Esophagus squamous epithelium (tissue), 5 donors: ENCODE measurements at regions not wholly inside any gene's neighbourhood (a gene's known extent, or its start where the extent isn't known, plus 50 kb on each side); places are given as distances from the start of the nearest gene placed in this dataset.

Experiments
- DNase-seq: peaks from one replicate; lab custom pipeline; 2025; lab: John Stamatoyannopoulos, UW
- H3K27ac ChIP-seq, 4 donors: fragments of 200-600 bp; sonication (generic); one replicate each; pipeline ENCODE4 v1.5.1; 2016 to 2019; ENCODE audit warnings: mild to moderate bottlenecking in 1 of 4
- H3K27me3 ChIP-seq, 4 donors: fragments of 200-600 bp; sonication (generic); 1 replicate in 3 of 4; 2 replicates in 1 of 4; pipeline versions ENCODE4 v1.5.1 to v1.6.0; 2017 to 2021; ENCODE audit warnings: antibody characterized with exemption in 1 of 4
- H3K36me3 ChIP-seq, 3 donors: fragments of 200-600 bp; sonication (generic); one replicate each; pipeline ENCODE4 v1.5.1; 2016 to 2019
- H3K4me1 ChIP-seq, 3 donors: fragments of 200-600 bp; sonication (generic); one replicate each; pipeline ENCODE4 v1.5.1; 2017 to 2019
- H3K4me3 ChIP-seq, 4 donors: fragments of 200-600 bp; sonication (generic); 1 replicate in 3 of 4; 2 replicates in 1 of 4; pipeline ENCODE4 v1.5.1; 2016 to 2019; ENCODE audit warnings: mild to moderate bottlenecking in 2 of 4, moderate library complexity in 1 of 4
- H3K9me3 ChIP-seq, 3 donors: fragments of 200-600 bp; sonication (generic); one replicate each; pipeline ENCODE4 v1.5.1; 2016 to 2019
- CTCF ChIP-seq, 6 experiments: fragments of 450-650 bp in 4 of 6; fragments of 200-600 bp in 2 of 6; sonication (generic) in 2 of 6; IDR thresholded peaks; one replicate each; pipeline ENCODE4 v1.5.1; 2016 to 2019; ENCODE audit warnings: antibody characterized with exemption in 6 of 6, mild to moderate bottlenecking in 4 of 6, moderate library complexity in 4 of 6
- POLR2A ChIP-seq, 4 donors: fragments of 450-650 bp; IDR thresholded peaks; one replicate each; pipeline ENCODE4 v1.6.1; 2017; ENCODE audit warnings: antibody characterized with exemption in 4 of 4, mild to moderate bottlenecking in 4 of 4, moderate library complexity in 3 of 4
- WGBS, 2 donors: methylation state at CpG; one replicate each; pipeline ENCODE4 v1.1.5; 2018; 5-methylcytosine and 5-hydroxymethylcytosine counted together
- intact Hi-C: fragments of 100-400 bp; cut with DNase I; formaldehyde crosslinking; loops from one replicate; pipeline ENCODE4 v1.15.0; 2022
- donor health status: DM: yes; HTN: yes; CAD: no.

DNA sequence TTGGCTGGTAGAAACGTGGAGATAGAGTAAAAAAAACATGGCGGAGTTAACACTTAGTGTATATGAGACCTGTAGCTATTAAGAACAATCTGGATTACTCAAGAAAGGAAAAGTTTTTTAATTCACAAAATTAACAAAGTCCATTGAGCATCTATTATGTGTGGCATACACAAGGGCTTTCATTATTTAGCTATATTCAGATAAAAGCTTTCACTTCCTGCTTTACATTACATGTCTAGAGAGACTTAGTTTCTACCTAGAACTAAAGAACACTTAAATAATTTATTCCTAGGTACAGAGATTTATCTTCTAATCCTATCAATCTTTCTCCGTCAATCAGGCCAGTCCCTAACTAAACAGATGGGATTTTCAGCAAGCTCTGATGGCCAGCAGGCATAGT is 196.0 kb upstream of the SLC39A10 start:
- H3K27ac ChIP-seq, result no peak overlapping the region
- intact Hi-C loops, result no loop called here
- no peak for DNase-seq
- H3K4me1 ChIP-seq, result no peaks in the 10 kb centered on the region
- WGBS, 2 donors, result 54 to 62% methylated on average over 3 of the region's 3 CpGs
- no peak overlapping the region for H3K4me3 ChIP-seq
- no peaks in the 10 kb centered on the region for H3K27me3 ChIP-seq
- H3K36me3 ChIP-seq, result no peaks in the 10 kb centered on the region
- TF ChIP-seq POLR2A (IDR thresholded peaks at IDR 0.05) (no peak), CTCF (IDR thresholded peaks at IDR 0.05) (no peak)
- no peaks in the 10 kb centered on the region for H3K9me3 ChIP-seq

DNA sequence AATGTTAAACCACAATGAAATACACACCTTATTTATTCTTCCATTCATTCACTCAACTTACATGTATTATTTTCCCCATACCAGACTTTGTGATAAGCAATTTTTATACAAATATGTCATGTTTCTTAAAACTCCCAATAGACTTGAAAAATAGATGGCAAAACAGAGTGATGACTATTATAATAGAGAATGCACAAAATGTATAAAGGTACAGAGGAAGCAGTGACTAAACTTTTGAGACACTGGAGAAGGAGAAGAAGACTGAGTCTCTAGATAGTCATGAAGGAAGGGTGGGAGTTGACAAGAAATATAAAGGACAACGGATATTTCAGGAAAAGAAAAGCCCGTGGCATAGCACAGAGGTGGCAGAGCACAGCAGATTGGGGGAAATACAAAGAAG is 198.1 kb upstream of the SLC39A10 start:
- whole genome bisulfite sequencing, 2 donors, result 89 to 96% methylated on average over 2 of the region's 2 CpGs
- no peak for DNase-seq
- Histone ChIP-seq H3K4me1 (no peaks in the 10 kb centered on the region), H3K27ac (no peak overlapping the region), H3K9me3 (no peaks in the 10 kb centered on the region), H3K27me3 (no peaks in the 10 kb centered on the region), H3K36me3 (no peaks in the 10 kb centered on the region), H3K4me3 (no peak overlapping the region)
- TF ChIP-seq POLR2A (IDR thresholded peaks at IDR 0.05), result no peak
- TF ChIP-seq CTCF (IDR thresholded peaks at IDR 0.05), result no peak
- intact Hi-C loops, result no loop called here

- no peak for TF ChIP-seq POLR2A (IDR thresholded peaks at IDR 0.05)
- no peak for TF ChIP-seq CTCF (IDR thresholded peaks at IDR 0.05)
- Histone ChIP-seq H3K27me3 (no peaks in the 10 kb centered on the region), H3K4me3 (no peak overlapping the region), H3K36me3 (no peaks in the 10 kb centered on the region), H3K4me1 (no peaks in the 10 kb centered on the region), H3K9me3 (no peaks in the 10 kb centered on the region), H3K27ac (no peak overlapping the region)
- no peak for DNase-seq
- intact Hi-C loops, result no loop called here
Measured at GRCh38 chr2:195457873-195458272, 199.2 kb upstream of the SLC39A10 start.

DNA sequence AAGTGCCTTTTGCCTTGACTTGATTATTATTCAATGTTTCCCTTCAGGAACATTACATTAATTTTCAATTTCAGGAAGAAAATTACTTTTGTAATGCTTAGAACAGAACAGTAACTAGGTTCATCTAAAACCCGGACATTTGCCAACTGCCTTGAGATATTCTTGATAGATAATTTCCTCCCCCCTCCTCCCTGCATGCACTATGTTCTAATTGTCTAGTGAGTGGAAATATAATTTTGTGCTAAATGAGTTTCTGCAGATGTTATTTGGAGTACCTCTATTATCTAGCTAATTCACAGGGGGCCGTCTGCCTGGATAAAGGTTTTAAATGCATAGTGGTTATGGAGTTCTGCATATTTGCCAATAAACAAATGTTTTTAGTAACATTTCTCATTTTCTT is 200.3 kb upstream of the SLC39A10 start:
- TF ChIP-seq POLR2A (IDR thresholded peaks at IDR 0.05), result no peak
- TF ChIP-seq CTCF (IDR thresholded peaks at IDR 0.05), result no peak
- H3K4me1 ChIP-seq, result no peaks in the 10 kb centered on the region
- no peaks in the 10 kb centered on the region for H3K36me3 ChIP-seq
- no peaks in the 10 kb centered on the region for H3K9me3 ChIP-seq
- H3K27ac ChIP-seq, result no peak overlapping the region
- WGBS, 2 donors, result 68 to 83% methylated on average over 2 of the region's 2 CpGs
- no peak for DNase-seq
- H3K27me3 ChIP-seq, result no peaks in the 10 kb centered on the region
- H3K4me3 ChIP-seq, result no peak overlapping the region
- intact Hi-C loops, result no loop called here

GRCh38 chr2:195451160-195451559 is 205.9 kb upstream of the SLC39A10 start:
- no peaks in the 10 kb centered on the region for H3K9me3 ChIP-seq
- no peaks in the 10 kb centered on the region for H3K27me3 ChIP-seq
- TF ChIP-seq CTCF (IDR thresholded peaks at IDR 0.05) (no peak), POLR2A (IDR thresholded peaks at IDR 0.05) (no peak)
- no peak for DNase-seq
- H3K4me3 ChIP-seq, result no peak overlapping the region
- H3K4me1 ChIP-seq, result no peaks in the 10 kb centered on the region
- WGBS, 2 donors, result 54 to 57% methylated on average over 3 of the region's 4 CpGs
- no peak overlapping the region for H3K27ac ChIP-seq
- no peaks in the 10 kb centered on the region for H3K36me3 ChIP-seq
- intact Hi-C loops, result no loop called here
